HG02943 (cell line): ENCODE measurements at regions not wholly inside any gene's neighbourhood (a gene's known extent, or its start where the extent isn't known, plus 50 kb on each side); places are given as distances from the start of the nearest gene placed in this dataset.
"Not testable (repeated sequence)": the region's sequence is repeated elsewhere in the genome, so short reads cannot be mapped to it uniquely, and the experiment has no call there.

Experiments used
- ATAC-seq: cut with Tn5 transposase; IDR thresholded peaks from one replicate; pipeline ENCODE4 v1.9.1; 2021; ENCODE audit warnings: mild to moderate bottlenecking, low read depth, moderate library complexity; ENCODE audit not compliant: unreplicated experiment

DNA sequence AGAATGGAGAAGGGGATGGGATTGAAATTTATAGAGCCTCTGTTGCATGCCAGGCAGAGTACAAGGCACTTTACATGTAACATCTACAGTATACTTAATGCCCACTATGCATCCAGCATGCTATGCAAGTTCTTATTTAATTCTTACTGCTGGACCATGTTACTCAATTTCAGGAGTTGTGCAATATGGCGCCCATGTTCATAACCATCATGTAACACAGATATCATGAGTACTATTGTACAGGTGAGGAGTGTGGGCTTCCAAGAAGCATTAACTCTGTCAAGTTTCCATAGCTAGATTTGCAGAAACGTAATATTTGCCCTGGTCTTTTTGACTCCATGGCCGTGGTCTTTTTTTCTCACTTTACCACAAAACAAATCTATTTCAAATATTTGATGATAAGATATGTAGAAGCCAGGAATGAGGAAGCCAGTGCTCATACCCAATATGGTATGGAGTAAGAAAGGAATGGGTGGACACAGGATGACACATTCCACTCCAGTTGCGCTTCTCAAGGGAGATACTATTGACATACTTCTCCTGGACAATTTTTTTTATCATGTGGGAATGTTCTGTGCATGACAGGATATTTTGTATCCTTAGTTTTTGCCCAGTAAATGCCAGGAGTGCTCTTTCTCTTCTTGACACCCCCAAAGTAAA is 191.8 kb downstream of the C12orf75 start:
- ATAC-seq: no peak

GRCh38 chr12:105523164-105524057 is 192.9 kb downstream of the C12orf75 start:
- ATAC-seq: no peak

GRCh38 chr12:105524961-105525360 is 194.5 kb downstream of the C12orf75 start:
- no peak for ATAC-seq

DNA sequence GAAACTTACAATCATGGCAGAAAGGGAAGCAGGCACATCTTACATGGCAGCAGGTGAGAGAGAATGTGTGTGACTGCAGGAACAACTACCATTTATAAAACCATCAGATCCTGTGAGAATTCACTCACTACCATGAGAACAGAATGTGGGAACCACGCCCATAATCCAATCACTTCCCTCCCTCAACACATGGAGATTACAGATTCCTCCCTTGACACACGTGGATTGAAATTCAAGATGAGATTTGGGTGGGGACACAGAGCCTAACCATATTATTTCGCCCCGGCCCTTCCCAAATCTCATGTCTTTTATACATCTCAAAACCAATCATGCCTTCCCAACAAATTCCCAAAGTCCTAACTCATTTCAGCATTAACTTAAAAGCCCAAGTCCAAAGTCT is 203.6 kb downstream of the C12orf75 start:
- no peak for ATAC-seq

DNA sequence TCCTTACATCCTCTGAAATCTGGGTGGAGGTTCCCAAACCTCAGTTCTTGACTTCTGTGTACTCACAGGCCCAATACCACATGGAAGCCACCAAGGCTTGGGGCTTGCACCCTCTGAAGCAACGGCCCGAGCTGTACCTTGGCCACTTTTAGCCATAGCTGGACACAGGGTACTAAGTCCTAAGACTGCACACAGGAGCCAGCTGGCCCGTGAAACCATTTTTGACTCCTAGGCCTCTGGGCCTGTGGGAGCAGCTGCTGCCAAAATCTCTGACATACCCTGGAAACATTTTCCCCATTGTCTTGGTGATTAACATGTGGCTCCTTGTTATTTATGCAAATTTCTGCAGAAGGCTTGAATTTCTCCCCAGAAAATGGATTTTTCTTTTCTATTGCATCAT is 204.5 kb downstream of the C12orf75 start:
- not testable (repeated sequence) for ATAC-seq

DNA sequence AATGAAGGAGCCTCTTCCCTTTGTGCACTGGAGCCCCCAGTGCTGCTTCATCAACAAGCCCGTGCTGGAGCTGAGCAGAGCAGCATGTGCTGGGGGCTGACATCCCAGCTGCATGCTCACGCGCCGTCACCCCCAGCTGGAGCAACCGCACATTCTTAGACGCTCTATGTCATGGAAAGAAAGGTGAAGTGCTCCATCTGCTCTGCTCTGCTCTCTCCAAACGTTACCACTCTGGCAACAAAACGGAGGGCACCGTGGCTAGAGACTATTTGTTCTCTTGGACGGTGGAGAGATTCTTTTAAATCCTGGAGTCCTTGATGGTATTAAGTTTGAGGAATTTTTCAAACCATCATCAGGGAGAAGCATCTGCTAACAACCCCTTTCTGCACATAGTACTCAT is 208.4 kb downstream of the C12orf75 start:
- ATAC-seq: no peak

DNA sequence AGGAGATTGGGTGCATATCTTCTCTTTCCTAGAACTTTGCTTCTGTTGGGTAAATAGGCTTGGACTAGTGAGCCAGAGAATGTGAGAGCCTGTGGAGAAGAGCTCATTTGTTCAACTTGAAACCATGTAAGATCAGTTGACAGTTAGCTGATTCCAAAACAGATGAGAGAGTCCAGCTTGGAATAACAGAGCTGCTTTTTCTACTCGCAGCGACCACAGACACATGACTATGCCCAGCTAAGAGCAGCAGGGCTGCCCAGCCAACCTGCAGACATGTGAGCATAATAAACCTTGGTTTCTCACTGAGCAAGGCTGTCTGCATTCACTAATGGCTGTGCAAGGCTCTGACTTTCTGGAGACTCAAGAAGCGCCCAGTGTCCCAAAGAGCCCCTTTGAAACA is 209.2 kb downstream of the C12orf75 start:
- no peak for ATAC-seq

DNA sequence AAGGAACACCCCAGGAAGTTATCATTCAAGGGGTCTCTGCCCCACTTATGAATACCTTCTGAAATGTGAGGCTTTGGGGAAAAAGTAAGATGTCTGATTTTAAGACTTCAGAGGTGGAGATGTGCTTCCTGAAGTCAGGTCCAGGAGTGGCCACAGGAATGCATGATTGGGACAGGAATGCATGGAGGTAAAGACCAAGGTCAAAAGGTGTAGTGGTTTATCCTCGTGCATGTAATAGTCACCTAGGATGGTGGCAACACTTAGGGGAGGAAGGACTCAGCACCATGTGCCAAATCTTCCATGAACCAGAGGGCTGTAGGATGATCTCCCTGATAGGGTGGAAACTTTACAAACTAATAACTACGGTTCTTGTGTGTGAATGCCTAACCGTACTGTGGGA is 217.3 kb downstream of the C12orf75 start:
- ATAC-seq: no peak

DNA sequence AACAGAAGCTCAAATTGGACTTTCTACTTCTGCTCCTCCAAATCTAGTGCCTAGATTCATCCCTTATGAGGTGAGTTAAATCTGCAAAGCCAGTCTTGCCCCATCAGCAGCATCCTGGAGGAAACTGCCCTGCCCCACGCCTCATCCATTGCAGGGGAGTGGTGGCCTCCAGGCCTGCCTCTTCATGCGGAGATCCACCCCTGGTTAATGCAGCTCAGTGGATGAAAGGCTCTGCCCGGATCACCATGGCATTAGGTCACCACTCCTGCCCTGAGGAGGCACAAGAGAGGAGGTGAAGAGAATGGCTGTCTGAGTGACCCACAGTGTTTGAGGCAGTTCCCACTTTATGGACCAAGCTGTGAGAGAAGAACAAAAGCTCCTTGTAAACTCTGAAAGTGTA is 218.1 kb downstream of the C12orf75 start:
- ATAC-seq: no peak

- no peak for ATAC-seq
These were observed 221.6 kb downstream of the C12orf75 start for GRCh38 chr12:105552056-105552455.

DNA sequence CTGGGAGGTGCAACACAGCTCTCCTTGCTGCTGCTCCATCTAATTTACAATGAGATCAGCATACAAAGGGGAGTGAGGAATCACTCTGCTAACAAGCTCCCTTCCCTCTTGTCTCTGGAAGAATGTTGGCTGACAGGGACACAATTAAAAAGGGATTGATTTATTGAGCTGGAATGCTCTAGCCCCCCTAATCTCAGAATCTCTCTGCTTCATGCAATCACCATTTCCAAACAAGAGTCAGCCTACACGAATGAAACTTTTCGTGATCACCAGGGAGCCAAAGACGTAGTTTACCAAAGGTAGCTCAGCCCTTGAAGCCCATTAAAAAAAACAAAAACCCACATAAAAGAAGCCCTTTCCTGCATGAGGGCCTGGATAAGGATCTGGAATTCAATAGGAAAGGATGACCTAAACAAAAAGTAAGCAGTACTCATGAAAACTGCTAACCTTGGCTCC is 223.8 kb downstream of the C12orf75 start:
- ATAC-seq: no peak

DNA sequence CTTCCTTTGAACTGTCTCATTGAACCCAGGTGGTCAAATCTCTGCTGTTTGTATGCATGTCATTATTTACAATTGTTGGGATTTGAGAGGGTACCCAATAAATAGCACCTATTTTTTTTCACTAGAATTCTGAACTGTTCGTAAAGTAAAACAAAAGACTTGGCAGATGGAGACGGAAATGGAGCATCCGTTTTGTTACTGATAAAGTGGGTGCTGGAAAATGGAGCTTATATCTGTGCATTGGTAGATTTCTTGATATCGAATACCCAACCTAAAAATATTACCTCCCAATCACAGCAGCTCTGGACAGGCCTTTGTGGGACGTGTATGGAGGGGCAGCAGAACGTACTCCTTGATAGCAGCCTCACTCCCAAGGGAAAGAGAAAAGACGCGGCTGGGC is 224.4 kb downstream of the C12orf75 start:
- no peak for ATAC-seq

GRCh38 chr12:105555556-105556295 is 225.2 kb downstream of the C12orf75 start:
- no peak for ATAC-seq

GRCh38 chr12:105559310-105559709 is 228.8 kb downstream of the C12orf75 start:
- no peak for ATAC-seq

DNA sequence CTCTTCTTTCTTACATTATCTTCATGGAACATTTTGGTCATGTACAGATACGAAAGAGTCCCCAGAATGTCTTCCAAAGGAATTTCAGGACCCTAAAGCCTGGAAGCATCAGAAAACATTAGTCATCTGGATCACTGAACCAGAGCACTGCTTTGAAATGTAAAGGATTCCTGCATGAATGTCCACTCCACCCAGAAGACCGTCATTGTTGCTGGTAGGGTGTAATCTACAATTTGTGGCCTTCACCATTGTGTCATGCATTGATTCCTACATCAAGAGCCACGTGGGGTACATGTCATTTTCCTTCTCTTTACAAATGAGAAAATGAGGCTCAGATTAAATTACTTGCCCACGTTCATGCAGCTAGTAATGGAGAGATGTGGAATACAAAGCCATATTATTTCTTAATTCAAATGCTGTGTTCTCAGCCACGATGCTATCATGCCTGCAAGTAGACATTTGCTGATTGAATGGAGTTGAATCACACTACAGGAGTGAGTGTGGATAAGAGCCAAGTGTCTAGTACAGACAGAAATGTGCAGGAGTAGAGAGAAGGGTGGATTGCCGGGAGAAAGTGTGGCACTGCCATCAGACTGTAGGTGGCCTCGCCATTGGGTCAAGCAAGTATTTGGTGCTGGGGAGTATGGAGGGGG is 231.2 kb downstream of the C12orf75 start:
- no peak for ATAC-seq

GRCh38 chr12:105562199-105562971 is 231.9 kb downstream of the C12orf75 start:
- ATAC-seq: no peak

- no peak for ATAC-seq
These were observed 236.6 kb downstream of the C12orf75 start for GRCh38 chr12:105567061-105567460.

- no peak for ATAC-seq
These were observed 239.4 kb downstream of the C12orf75 start for GRCh38 chr12:105569886-105570285.

DNA sequence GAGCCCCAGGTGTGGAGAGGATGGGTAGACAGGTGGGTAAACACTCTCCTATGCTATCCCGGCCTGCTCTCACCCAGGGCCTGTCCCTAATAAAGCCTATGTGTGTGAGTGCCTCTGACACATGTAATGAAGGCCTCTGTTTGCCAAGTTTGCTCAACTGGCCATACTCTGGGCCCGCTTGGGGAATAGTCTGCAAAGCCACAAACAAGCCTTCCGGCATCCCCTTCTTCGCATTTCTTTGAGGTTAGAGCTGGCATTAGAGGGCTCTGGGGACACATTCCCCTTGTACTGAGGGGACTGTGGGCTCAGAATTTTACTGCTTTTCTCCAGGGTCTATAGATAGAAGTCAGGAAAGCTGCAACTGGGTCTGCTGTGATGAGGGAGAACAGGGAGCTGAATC is 240.5 kb downstream of the C12orf75 start:
- no peak for ATAC-seq

DNA sequence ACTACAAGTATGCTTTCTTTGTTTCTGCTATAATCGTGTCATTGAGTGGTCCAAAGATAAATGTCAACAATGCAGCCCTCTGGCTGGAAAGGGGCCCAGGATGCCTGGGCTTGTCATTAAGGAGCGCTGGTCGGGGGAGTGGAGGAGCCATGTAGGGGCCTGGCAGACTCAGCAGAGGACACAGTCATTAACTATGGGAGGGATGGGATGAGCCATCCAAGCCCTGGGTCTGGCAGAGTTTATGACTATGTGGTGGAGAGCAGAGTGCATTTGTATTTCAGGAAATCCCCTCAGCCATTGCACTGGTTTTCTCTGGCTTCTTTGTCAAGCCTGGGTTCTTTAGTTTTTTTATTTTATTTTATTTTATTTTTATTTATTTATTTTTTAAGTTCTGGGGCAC is 243.1 kb downstream of the C12orf75 start:
- ATAC-seq: no peak
